K562 (cell line): ENCODE measurements at regions not wholly inside any gene's neighbourhood (a gene's known extent, or its start where the extent isn't known, plus 50 kb on each side); places are given as distances from the start of the nearest gene placed in this dataset.

Experiments
- ATAC-seq: fragments of 200-7000 bp; cut with Tn5 transposase; 3 replicates; pipeline ENCODE4 v1.9.1; 2020; ENCODE audit warnings: moderate library complexity
- BruUV-seq: library from RNA; stranded (reverse); fragments of 400-500 nt; replicated peaks from 2 replicates; lab custom pipeline; 2021; lab: Mats Ljungman, UMichigan
- CTCF ChIA-PET: fragments of 300-600 bp; formaldehyde crosslinking; extraction: SDS; loops from one replicate; lab custom pipeline; 2021; ENCODE audit warnings: low intra/inter-chr PET ratio; lab: Yijun Ruan, JAX
- POLR2A ChIA-PET: fragments of 300-600, 350-650 bp; sonication (Branson Sonifier 250); formaldehyde crosslinking; extraction: SDS; loops from one replicate; lab custom pipeline; 2021; ENCODE audit warnings: antibody characterized with exemption, inconsistent platforms; lab: Yijun Ruan, JAX
- DNase-seq, 4 experiments: peaks; one replicate each; pipeline versions ENCODE4 v3.0.0 to v3.0.0-alpha.2; 2011 to 2018; ENCODE audit warnings: low spot score in 3 of 4, mixed read lengths in 3 of 4; ENCODE audit errors: extremely low read depth in 1 of 4
- FAIRE-seq: peaks from 2 replicates; lab custom pipeline; 2011; peaks lifted over from hg19 to GRCh38; lab: Jason Lieb, UNC
- H2AFZ ChIP-seq: 2 replicates; pipeline ENCODE4 v1.6.0; 2011; ENCODE audit warnings: low read depth, low read length, control low read depth, inconsistent platforms
- H3K27ac ChIP-seq: fragments of 200-600 bp; 3 replicates; pipeline ENCODE4 v1.8.0; 2011; ENCODE audit warnings: low read depth, mild to moderate bottlenecking, control low read depth, inconsistent platforms, low read length, moderate library complexity, mixed read lengths; ENCODE audit errors: extremely low read depth
- H3K27me3 ChIP-seq, 2 experiments: fragments of 300-600 bp in 1 of 2; 2 replicates in 1 of 2; 3 replicates in 1 of 2; pipeline versions ENCODE4 v1.6.0 to v1.8.0; 2011; ENCODE audit warnings: inconsistent platforms in 2 of 2, low read length in 2 of 2, mild to moderate bottlenecking in 1 of 2, mixed read lengths in 1 of 2, moderate library complexity in 1 of 2; ENCODE audit not compliant: control insufficient read depth in 2 of 2, insufficient read depth in 2 of 2
- H3K36me3 ChIP-seq: fragments of 300-600 bp; 3 replicates; pipeline ENCODE4 v1.8.0; 2011; ENCODE audit warnings: mild to moderate bottlenecking, low read length, inconsistent platforms; ENCODE audit not compliant: control insufficient read depth, insufficient read depth
- H3K4me1 ChIP-seq, 2 experiments: fragments of 200-600 bp in 1 of 2; replicated peaks in 1 of 2; 2 replicates in 1 of 2; 3 replicates in 1 of 2; pipeline versions ENCODE4 v1.5.1 to v1.8.0; 2011; ENCODE audit warnings: inconsistent platforms in 2 of 2, low read length in 2 of 2, mild to moderate bottlenecking in 1 of 2, mixed read lengths in 1 of 2, moderate library complexity in 1 of 2; ENCODE audit not compliant: control insufficient read depth in 2 of 2, insufficient read depth in 2 of 2
- H3K4me2 ChIP-seq: 2 replicates; pipeline ENCODE4 v1.6.1; 2011; ENCODE audit warnings: low read length, control low read depth, inconsistent platforms, mixed read lengths; ENCODE audit not compliant: insufficient read depth
- H3K4me3 ChIP-seq: fragments of 200-600 bp; sonication (generic), shearing (Covaris generic); 2 replicates; pipeline ENCODE4 v1.5.1; 2016; ENCODE audit warnings: control low read depth, inconsistent platforms
- H3K79me2 ChIP-seq: fragments of 200-600 bp; 3 replicates; pipeline ENCODE4 v1.8.0; 2011; ENCODE audit warnings: low read length, inconsistent platforms; ENCODE audit not compliant: control insufficient read depth, insufficient read depth
- H3K9ac ChIP-seq, 2 experiments: 2 replicates each; pipeline versions ENCODE4 v1.6.0 to v1.6.1; 2011; ENCODE audit warnings: low read depth in 2 of 2, low read length in 2 of 2, control low read depth in 1 of 2, inconsistent platforms in 1 of 2, mild to moderate bottlenecking in 1 of 2, mixed read lengths in 1 of 2; ENCODE audit not compliant: insufficient read depth in 1 of 2
- H3K9me1 ChIP-seq: one replicate; pipeline ENCODE4 v1.6.0; 2011; ENCODE audit warnings: inconsistent platforms, mild to moderate bottlenecking, low read length, moderate library complexity; ENCODE audit not compliant: control insufficient read depth, insufficient read depth
- H3K9me3 ChIP-seq: replicated peaks from 2 replicates; pipeline ENCODE4 v1.5.1; 2011; ENCODE audit warnings: low read depth, low read length, inconsistent platforms; ENCODE audit not compliant: control insufficient read depth, insufficient read depth
- H4K20me1 ChIP-seq: replicated peaks from 2 replicates; pipeline ENCODE4 v1.6.1; 2011; ENCODE audit warnings: low read length, inconsistent platforms, mixed read lengths; ENCODE audit not compliant: control insufficient read depth, insufficient read depth
- BRF1 ChIP-seq: IDR thresholded peaks from 3 replicates; pipeline ENCODE4 v1.6.1; 2011; ENCODE audit warnings: borderline replicate concordance, mild to moderate bottlenecking; ENCODE audit not compliant: insufficient read length; ENCODE audit errors: extremely low read depth
- DMBX1 ChIP-seq: fragments of 250-450 bp; sonication (Bioruptor Pico); IDR thresholded peaks from 2 replicates; pipeline ENCODE4 v1.8.0; 2022; ENCODE audit warnings: inconsistent platforms, mild to moderate bottlenecking, moderate library complexity, borderline replicate concordance
- FOXK1 ChIP-seq: sonication (generic); formaldehyde crosslinking; IDR thresholded peaks from 2 replicates; pipeline ENCODE4 v1.8.0; 2022; ENCODE audit warnings: missing genetic modification reagents, mild to moderate bottlenecking, borderline replicate concordance
- HIVEP1 ChIP-seq: fragments of 250-450 bp; sonication (Bioruptor Pico); IDR thresholded peaks from 2 replicates; pipeline ENCODE4 v1.4.0; 2020; ENCODE audit warnings: mild to moderate bottlenecking
- PHTF2 ChIP-seq: fragments of 250-450 bp; sonication (Bioruptor Pico); IDR thresholded peaks from 2 replicates; pipeline ENCODE4 v1.5.0; 2021; ENCODE audit warnings: mild to moderate bottlenecking
- SMAD3 ChIP-seq: fragments of 450-650 bp; formaldehyde crosslinking; conservative IDR thresholded peaks from 2 replicates; pipeline ENCODE4 v1.4.0; 2020; ENCODE audit warnings: mild to moderate bottlenecking
- SREBF2 ChIP-seq: sonication (generic); formaldehyde crosslinking; IDR thresholded peaks from 2 replicates; pipeline ENCODE4 v1.4.0; 2020; ENCODE audit warnings: mild to moderate bottlenecking, missing genetic modification reagents
- TAL1 ChIP-seq: fragments of 450-650 bp; IDR thresholded peaks from 2 replicates; pipeline ENCODE4 v1.6.1; 2016; ENCODE audit warnings: mild to moderate bottlenecking
- ZFP36 ChIP-seq: fragments of 150-350 bp; IDR thresholded peaks from 2 replicates; pipeline ENCODE4 v1.6.1; 2018; ENCODE audit warnings: low read length, low read depth; ENCODE audit not compliant: partially characterized antibody
- WGBS: fragments of 100-300 bp; shearing (Covaris generic); methylation state at CpG from one replicate; pipeline ENCODE4 v1.1.6; 2016; ENCODE audit warnings: low coverage, mixed read lengths; ENCODE audit not compliant: insufficient coverage; ENCODE audit errors: missing lambda C conversion rate; 5-methylcytosine and 5-hydroxymethylcytosine counted together
- in situ Hi-C: fragments of 300-500 bp; cut with MboI; formaldehyde crosslinking; loops from 4 replicates; pipeline ENCODE4 v1.15.0; 2018; ENCODE audit warnings: inconsistent platforms, mixed read lengths
- intact Hi-C: fragments of 100-400 bp; cut with micrococcal nuclease; formaldehyde crosslinking; loops from 2 replicates; pipeline ENCODE4 v1.14.2; 2022
- TF ChIP-seq, protein P1 (sequence below): sonication (generic); formaldehyde crosslinking; IDR thresholded peaks from 2 replicates; pipeline ENCODE4 v1.8.1; 2023; ENCODE audit warnings: mild to moderate bottlenecking, missing genetic modification reagents
- TF ChIP-seq, protein P2 (sequence below): sonication (generic); formaldehyde crosslinking; IDR thresholded peaks from 2 replicates; pipeline ENCODE4 v1.8.0; 2022; ENCODE audit warnings: missing genetic modification reagents, mild to moderate bottlenecking, borderline replicate concordance
- TF ChIP-seq, protein P3 (sequence below): fragments of 250-450 bp; sonication (Bioruptor Pico); IDR thresholded peaks from 2 replicates; pipeline ENCODE4 v1.5.0; 2021

DNA sequence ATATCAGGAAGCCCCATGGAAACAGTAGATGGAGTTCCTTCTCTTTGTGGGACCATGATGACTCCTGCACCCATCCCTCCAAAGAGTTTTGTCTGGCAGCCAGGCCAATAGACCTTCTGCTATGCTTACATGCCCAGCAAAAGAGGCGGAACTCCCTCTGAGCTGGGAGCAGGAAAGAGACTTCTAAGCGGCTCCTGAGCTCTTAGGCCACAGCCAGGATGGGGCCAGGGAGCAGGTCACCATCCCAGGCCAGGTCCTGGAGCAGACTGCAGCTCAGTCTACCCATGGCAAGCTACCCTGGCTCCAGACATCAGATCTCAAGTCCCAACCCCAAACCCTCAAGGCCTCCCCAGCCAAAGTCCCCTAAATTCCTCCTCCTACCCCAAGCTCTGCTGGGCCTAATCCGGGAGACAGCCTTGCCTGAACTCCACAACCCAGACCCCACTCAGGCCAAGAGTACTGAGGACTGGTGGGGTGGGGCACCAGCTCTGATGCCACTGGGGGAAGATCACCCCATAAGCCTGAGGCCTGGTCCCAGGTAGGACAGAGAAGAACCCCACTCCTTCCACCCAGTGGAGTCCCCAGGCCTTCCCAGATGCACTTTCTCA, 387.9 kb downstream of the MATN1 start:
- Histone ChIP-seq H3K27ac (no peak overlapping the region), H3K36me3 (no peaks in the 10 kb centered on the region), H2AFZ (no peak overlapping the region), H3K79me2 (no peaks in the 10 kb centered on the region), H3K4me2 (no peak overlapping the region), H4K20me1 (no peaks in the 10 kb centered on the region; the same call in 1 of the 2 replicates), H3K27me3 (peaks cover 0 to 15% of the 10 kb centered on the region in 2 experiments; a peak in 3 of 5 replicates), H3K9ac (no peak overlapping the region)
- 0% methylated on average over 3 of the region's 3 CpGs for WGBS
- ATAC-seq = no peak
- intact Hi-C loops = no loop called here
- POLR2A ChIA-PET = interaction anchor here (0.6 kb wide), 1 partner anchor 1312 kb away, joined by 5 read pairs; no protein-coding TSS in a partner anchor
- TF ChIP-seq PHTF2 (CRISPR knock-in tag) (no peak), BRF1 (no peak), FOXK1 (no peak), ZFP36 (no peak), TAL1 (no peak), HIVEP1 (no peak), DMBX1 (CRISPR knock-in tag) (no peak), SMAD3 (no peak), SREBF2 (CRISPR knock-in tag) (no peak)
- TF ChIP-seq, protein P1, sequence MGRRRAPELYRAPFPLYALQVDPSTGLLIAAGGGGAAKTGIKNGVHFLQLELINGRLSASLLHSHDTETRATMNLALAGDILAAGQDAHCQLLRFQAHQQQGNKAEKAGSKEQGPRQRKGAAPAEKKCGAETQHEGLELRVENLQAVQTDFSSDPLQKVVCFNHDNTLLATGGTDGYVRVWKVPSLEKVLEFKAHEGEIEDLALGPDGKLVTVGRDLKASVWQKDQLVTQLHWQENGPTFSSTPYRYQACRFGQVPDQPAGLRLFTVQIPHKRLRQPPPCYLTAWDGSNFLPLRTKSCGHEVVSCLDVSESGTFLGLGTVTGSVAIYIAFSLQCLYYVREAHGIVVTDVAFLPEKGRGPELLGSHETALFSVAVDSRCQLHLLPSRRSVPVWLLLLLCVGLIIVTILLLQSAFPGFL (CRISPR knock-in tag) = no peak
- TF ChIP-seq, protein P2, sequence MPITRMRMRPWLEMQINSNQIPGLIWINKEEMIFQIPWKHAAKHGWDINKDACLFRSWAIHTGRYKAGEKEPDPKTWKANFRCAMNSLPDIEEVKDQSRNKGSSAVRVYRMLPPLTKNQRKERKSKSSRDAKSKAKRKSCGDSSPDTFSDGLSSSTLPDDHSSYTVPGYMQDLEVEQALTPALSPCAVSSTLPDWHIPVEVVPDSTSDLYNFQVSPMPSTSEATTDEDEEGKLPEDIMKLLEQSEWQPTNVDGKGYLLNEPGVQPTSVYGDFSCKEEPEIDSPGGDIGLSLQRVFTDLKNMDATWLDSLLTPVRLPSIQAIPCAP (CRISPR knock-in tag) = no peak
- TF ChIP-seq, protein P3, sequence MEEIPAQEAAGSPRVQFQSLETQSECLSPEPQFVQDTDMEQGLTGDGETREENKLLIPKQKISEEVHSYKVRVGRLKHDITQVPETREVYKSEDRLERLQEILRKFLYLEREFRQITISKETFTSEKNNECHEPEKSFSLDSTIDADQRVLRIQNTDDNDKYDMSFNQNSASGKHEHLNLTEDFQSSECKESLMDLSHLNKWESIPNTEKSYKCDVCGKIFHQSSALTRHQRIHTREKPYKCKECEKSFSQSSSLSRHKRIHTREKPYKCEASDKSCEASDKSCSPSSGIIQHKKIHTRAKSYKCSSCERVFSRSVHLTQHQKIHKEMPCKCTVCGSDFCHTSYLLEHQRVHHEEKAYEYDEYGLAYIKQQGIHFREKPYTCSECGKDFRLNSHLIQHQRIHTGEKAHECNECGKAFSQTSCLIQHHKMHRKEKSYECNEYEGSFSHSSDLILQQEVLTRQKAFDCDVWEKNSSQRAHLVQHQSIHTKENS (CRISPR knock-in tag) = no peak
- TF ChIP-seq, all 486 proteins: peak for 0
- no peak for FAIRE-seq
- Histone ChIP-seq H3K9me3 (no peaks in the 10 kb centered on the region), H3K9me1 (peaks cover 6% of the 10 kb centered on the region), H3K4me1 (no peaks in the 10 kb centered on the region), H3K4me3 (no peak overlapping the region)
- in situ Hi-C loops = no loop called here
- no TSS peak for BruUV-seq
- CTCF ChIA-PET = interaction anchor here (0.6 kb wide), 1 partner anchor 476 kb away, joined by 3 read pairs; no protein-coding TSS in a partner anchor
- DNase-seq = no peak
